ENCODE measurements at regions not wholly inside any gene's neighbourhood (a gene's known extent, or its start where the extent isn't known, plus 50 kb on each side); places are given as distances from the start of the nearest gene placed in this dataset.
A peak's percentile ranks its signal among the peaks of the same experiment; 100 is the strongest.
"Not testable (repeated sequence)": the region's sequence is repeated elsewhere in the genome, so short reads cannot be mapped to it uniquely, and the experiment has no call there.

- in situ Hi-C loops (cut with HindIII; ENCODE audit: low pct_ligation_motif_present, low sequenced_read_pairs): no loop called here
- H3K27me3 ChIP-seq (replicated peaks): no peaks in the 10 kb centered on the region
- H3K27ac ChIP-seq: no peak overlapping the region
- H3K36me3 ChIP-seq (replicated peaks): no peaks in the 10 kb centered on the region
- H3K4me3 ChIP-seq (ENCODE audit: low read depth, low read length): peak overlapping the region; percentile 39
- no peak for TF ChIP-seq CTCF (IDR thresholded peaks at IDR 0.05; ENCODE audit: low read depth, low read length, missing control alignments)
- DNase-seq: no peak
Measured at GRCh38 chr1:112855152-112855828, 100.7 kb downstream of the SLC16A1 start.

GRCh38 chr1:112854368-112854984, 101.5 kb downstream of the SLC16A1 start:
- DNase-seq; in situ Hi-C loops (cut with HindIII; ENCODE audit: low pct_ligation_motif_present, low sequenced_read_pairs); H3K27me3 ChIP-seq (replicated peaks); H3K27ac ChIP-seq; H3K36me3 ChIP-seq (replicated peaks): not testable (repeated sequence)
- peak overlapping the region; percentile 40 for H3K4me3 ChIP-seq (ENCODE audit: low read depth, low read length)

- H3K4me3 ChIP-seq (ENCODE audit: low read depth, low read length); in situ Hi-C loops (cut with HindIII; ENCODE audit: low pct_ligation_motif_present, low sequenced_read_pairs); DNase-seq; H3K27me3 ChIP-seq (replicated peaks); H3K27ac ChIP-seq; H3K36me3 ChIP-seq (replicated peaks): not testable (repeated sequence)
Measured at GRCh38 chr1:112853915-112854314, 102.1 kb downstream of the SLC16A1 start.

- in situ Hi-C loops (cut with HindIII; ENCODE audit: low pct_ligation_motif_present, low sequenced_read_pairs): no loop called here
- no peak for TF ChIP-seq CTCF (IDR thresholded peaks at IDR 0.05; ENCODE audit: low read depth, low read length, missing control alignments)
Measured at GRCh38 chr1:112852934-112853333, 103.1 kb downstream of the SLC16A1 start.

GRCh38 chr1:112852276-112852675, 103.7 kb downstream of the SLC16A1 start:
- Histone ChIP-seq H3K4me3 (ENCODE audit: low read depth, low read length) (no peak overlapping the region), H3K36me3 (replicated peaks) (no peaks in the 10 kb centered on the region), H3K27me3 (replicated peaks) (no peaks in the 10 kb centered on the region), H3K27ac (peak overlapping the region; percentile 2)
- in situ Hi-C loops (cut with HindIII; ENCODE audit: low pct_ligation_motif_present, low sequenced_read_pairs): no loop called here
- no peak for DNase-seq
- TF ChIP-seq CTCF (IDR thresholded peaks at IDR 0.05; ENCODE audit: low read depth, low read length, missing control alignments): no peak

More at GRCh38 chr1:112852934-112853333, 103.1 kb downstream of the SLC16A1 start:
- no peak overlapping the region for H3K27ac ChIP-seq
- no peaks in the 10 kb centered on the region for H3K27me3 ChIP-seq (replicated peaks)
- no peaks in the 10 kb centered on the region for H3K36me3 ChIP-seq (replicated peaks)
- no peak overlapping the region for H3K4me3 ChIP-seq (ENCODE audit: low read depth, low read length)
- no peak for DNase-seq

- peak overlapping the region; percentile 7 for H3K27ac ChIP-seq
- in situ Hi-C loops (cut with HindIII; ENCODE audit: low pct_ligation_motif_present, low sequenced_read_pairs): no loop called here
- H3K36me3 ChIP-seq (replicated peaks): no peaks in the 10 kb centered on the region
- H3K27me3 ChIP-seq (replicated peaks): no peaks in the 10 kb centered on the region
- no peak for TF ChIP-seq CTCF (IDR thresholded peaks at IDR 0.05; ENCODE audit: low read depth, low read length, missing control alignments)
- peak overlapping the region; percentile 60 for H3K4me3 ChIP-seq (ENCODE audit: low read depth, low read length)
- DNase-seq: no peak
Measured at GRCh38 chr1:112850034-112850757, 105.8 kb downstream of the SLC16A1 start.

All from brain microvascular endothelial cell (primary cell).